GM12891 (cell line): ENCODE measurements at regions not wholly inside any gene's neighbourhood (a gene's known extent, or its start where the extent isn't known, plus 50 kb on each side); places are given as distances from the start of the nearest gene placed in this dataset.

Experiments
- POLR2A ChIP-seq: IDR thresholded peaks from 2 replicates; pipeline ENCODE4 v1.6.1; 2011; ENCODE audit warnings: low read depth, low read length, control low read depth
- POLR2AphosphoS5 ChIP-seq: IDR thresholded peaks from 2 replicates; pipeline ENCODE4 v1.6.1; 2011; ENCODE audit warnings: low read depth, low read length, control low read depth
- TAF1 ChIP-seq: IDR thresholded peaks from 2 replicates; pipeline ENCODE4 v1.6.1; 2011; ENCODE audit warnings: low read depth, low read length, control low read depth

DNA sequence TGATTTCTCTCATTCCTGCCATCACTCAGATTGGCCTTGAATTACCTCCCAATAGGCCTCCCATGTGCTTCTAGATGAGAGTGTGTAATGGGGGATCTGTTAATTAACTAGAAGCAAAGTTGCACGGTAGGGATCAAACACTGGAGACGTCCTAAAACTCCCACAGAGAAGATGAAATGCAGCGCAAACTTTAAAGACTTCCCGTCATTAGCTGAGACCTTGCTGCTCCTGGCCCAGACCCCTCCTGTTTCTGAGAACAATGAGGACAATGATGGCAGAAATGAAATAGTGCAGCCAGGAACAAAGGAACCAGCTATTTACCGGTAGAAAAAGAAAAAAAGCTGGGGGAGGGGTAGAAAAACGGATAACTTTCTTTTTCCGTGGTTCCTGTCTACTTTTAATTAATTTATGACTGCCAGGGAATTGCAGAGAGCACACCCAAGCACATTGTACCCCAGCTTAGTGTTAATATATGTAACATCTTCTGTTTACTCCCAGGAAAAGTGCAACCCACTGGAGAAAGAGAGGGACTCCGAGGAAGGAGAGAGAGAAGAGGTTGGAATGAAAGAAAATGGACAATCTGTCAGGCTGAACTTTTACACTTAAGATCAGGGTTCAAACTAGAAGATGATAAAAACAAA lies 280.7 kb upstream of the SOX5 start:
- TF ChIP-seq POLR2A (no peak), POLR2AphosphoS5 (no peak), TAF1 (no peak)
